ENCODE measurements at regions not wholly inside any gene's neighbourhood (a gene's known extent, or its start where the extent isn't known, plus 50 kb on each side); places are given as distances from the start of the nearest gene placed in this dataset.

- intact Hi-C loops (cut with DNase I): no loop called here
- H3K27me3 ChIP-seq: no peaks in the 10 kb centered on the region
- DNase-seq: no peak
- no peaks in the 10 kb centered on the region for H3K4me1 ChIP-seq
- no peak overlapping the region for H3K4me3 ChIP-seq
- TF ChIP-seq POLR2A (IDR thresholded peaks at IDR 0.05) (no peak), CTCF (IDR thresholded peaks at IDR 0.05) (no peak)
- H3K9me3 ChIP-seq: no peaks in the 10 kb centered on the region
- no peaks in the 10 kb centered on the region for H3K36me3 ChIP-seq
- H3K27ac ChIP-seq: no peak overlapping the region
These were observed 117.3 kb upstream of the ADAMTS19 start for GRCh38 chr5:129342796-129343195.

GRCh38 chr5:129345213-129345924, 114.7 kb upstream of the ADAMTS19 start:
- intact Hi-C loops (cut with DNase I): no loop called here
- H3K36me3 ChIP-seq: no peaks in the 10 kb centered on the region
- no peak overlapping the region for H3K4me3 ChIP-seq
- no peaks in the 10 kb centered on the region for H3K4me1 ChIP-seq
- H3K27ac ChIP-seq: no peak overlapping the region
- no peaks in the 10 kb centered on the region for H3K27me3 ChIP-seq
- no peak for DNase-seq
- TF ChIP-seq CTCF (IDR thresholded peaks at IDR 0.05) (no peak), POLR2A (IDR thresholded peaks at IDR 0.05) (no peak)
- no peaks in the 10 kb centered on the region for H3K9me3 ChIP-seq
- 4 to 11% methylated on average over 4 of the region's 4 CpGs for WGBS, 2 donors

- TF ChIP-seq POLR2A (IDR thresholded peaks at IDR 0.05) (no peak), CTCF (IDR thresholded peaks at IDR 0.05) (no peak)
- H3K4me3 ChIP-seq: no peak overlapping the region
- H3K27me3 ChIP-seq: no peaks in the 10 kb centered on the region
- no peaks in the 10 kb centered on the region for H3K36me3 ChIP-seq
- 45 to 82% methylated on average over 2 of the region's 2 CpGs for WGBS, 2 donors
- H3K9me3 ChIP-seq: no peaks in the 10 kb centered on the region
- intact Hi-C loops (cut with DNase I): no loop called here
- DNase-seq: no peak
- no peaks in the 10 kb centered on the region for H3K4me1 ChIP-seq
- H3K27ac ChIP-seq: no peak overlapping the region
These were observed 103.3 kb upstream of the ADAMTS19 start for GRCh38 chr5:129356846-129357245.

GRCh38 chr5:129358069-129358468, 102.0 kb upstream of the ADAMTS19 start:
- intact Hi-C loops (cut with DNase I): no loop called here
- 80 to 83% methylated on average over 3 of the region's 3 CpGs for WGBS, 2 donors
- H3K36me3 ChIP-seq: no peaks in the 10 kb centered on the region
- DNase-seq: no peak
- TF ChIP-seq CTCF (IDR thresholded peaks at IDR 0.05): no peak
- no peak for TF ChIP-seq POLR2A (IDR thresholded peaks at IDR 0.05)
- H3K4me1 ChIP-seq: no peaks in the 10 kb centered on the region
- no peak overlapping the region for H3K27ac ChIP-seq
- H3K9me3 ChIP-seq: no peaks in the 10 kb centered on the region
- no peaks in the 10 kb centered on the region for H3K27me3 ChIP-seq
- no peak overlapping the region for H3K4me3 ChIP-seq

GRCh38 chr5:129359450-129359849, 100.6 kb upstream of the ADAMTS19 start:
- Histone ChIP-seq H3K27me3 (no peaks in the 10 kb centered on the region), H3K4me1 (no peaks in the 10 kb centered on the region), H3K9me3 (no peaks in the 10 kb centered on the region), H3K27ac (no peak overlapping the region), H3K4me3 (no peak overlapping the region), H3K36me3 (no peaks in the 10 kb centered on the region)
- no peak for DNase-seq
- TF ChIP-seq CTCF (IDR thresholded peaks at IDR 0.05) (no peak), POLR2A (IDR thresholded peaks at IDR 0.05) (no peak)
- intact Hi-C loops (cut with DNase I): no loop called here
- 31 to 35% methylated on average over 2 of the region's 2 CpGs for WGBS, 2 donors
